OCI-LY7 (cell line): ENCODE measurements at regions not wholly inside any gene's neighbourhood (a gene's known extent, or its start where the extent isn't known, plus 50 kb on each side); places are given as distances from the start of the nearest gene placed in this dataset.

Source experiments
- EZH2phosphoT487 ChIP-seq: fragments of 200-600 bp; sonication (generic); IDR thresholded peaks from 2 replicates; pipeline ENCODE4 v1.6.1; 2018; ENCODE audit warnings: low read depth, borderline replicate concordance, mild to moderate bottlenecking, mixed run types, antibody characterized with exemption, low read length, moderate library complexity, mixed read lengths
- TF ChIP-seq, protein P1 (sequence below): fragments of 200-600 bp; sonication (generic); conservative IDR thresholded peaks from 2 replicates; pipeline ENCODE4 v1.5.1; 2014; ENCODE audit warnings: mild to moderate bottlenecking, antibody characterized with exemption, low read length, moderate library complexity, mixed read lengths

DNA sequence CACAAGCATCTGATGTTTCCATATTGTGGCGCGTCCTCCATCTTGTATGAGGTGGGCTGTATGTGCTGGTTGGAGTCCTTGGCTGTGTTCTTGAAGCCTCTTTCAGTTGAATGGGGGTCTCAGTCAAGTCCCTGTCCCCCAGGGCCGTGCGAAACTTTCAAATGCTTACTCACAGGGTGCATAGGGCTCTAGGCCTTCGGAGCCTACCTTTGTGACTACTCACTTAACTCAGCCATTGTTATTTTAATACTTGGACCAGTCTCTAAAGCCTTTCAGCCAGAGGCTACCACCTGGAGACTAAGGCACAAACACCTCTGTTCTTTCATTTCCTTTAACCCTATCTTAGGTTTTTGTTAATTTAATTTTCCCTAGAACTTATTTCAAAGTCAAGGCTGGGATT is 785.9 kb downstream of the GATA3 start:
- TF ChIP-seq EZH2phosphoT487 = no peak
- TF ChIP-seq, protein P1, sequence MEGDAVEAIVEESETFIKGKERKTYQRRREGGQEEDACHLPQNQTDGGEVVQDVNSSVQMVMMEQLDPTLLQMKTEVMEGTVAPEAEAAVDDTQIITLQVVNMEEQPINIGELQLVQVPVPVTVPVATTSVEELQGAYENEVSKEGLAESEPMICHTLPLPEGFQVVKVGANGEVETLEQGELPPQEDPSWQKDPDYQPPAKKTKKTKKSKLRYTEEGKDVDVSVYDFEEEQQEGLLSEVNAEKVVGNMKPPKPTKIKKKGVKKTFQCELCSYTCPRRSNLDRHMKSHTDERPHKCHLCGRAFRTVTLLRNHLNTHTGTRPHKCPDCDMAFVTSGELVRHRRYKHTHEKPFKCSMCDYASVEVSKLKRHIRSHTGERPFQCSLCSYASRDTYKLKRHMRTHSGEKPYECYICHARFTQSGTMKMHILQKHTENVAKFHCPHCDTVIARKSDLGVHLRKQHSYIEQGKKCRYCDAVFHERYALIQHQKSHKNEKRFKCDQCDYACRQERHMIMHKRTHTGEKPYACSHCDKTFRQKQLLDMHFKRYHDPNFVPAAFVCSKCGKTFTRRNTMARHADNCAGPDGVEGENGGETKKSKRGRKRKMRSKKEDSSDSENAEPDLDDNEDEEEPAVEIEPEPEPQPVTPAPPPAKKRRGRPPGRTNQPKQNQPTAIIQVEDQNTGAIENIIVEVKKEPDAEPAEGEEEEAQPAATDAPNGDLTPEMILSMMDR = no peak
